ENCODE measurements at regions not wholly inside any gene's neighbourhood (a gene's known extent, or its start where the extent isn't known, plus 50 kb on each side); places are given as distances from the start of the nearest gene placed in this dataset.

DNA sequence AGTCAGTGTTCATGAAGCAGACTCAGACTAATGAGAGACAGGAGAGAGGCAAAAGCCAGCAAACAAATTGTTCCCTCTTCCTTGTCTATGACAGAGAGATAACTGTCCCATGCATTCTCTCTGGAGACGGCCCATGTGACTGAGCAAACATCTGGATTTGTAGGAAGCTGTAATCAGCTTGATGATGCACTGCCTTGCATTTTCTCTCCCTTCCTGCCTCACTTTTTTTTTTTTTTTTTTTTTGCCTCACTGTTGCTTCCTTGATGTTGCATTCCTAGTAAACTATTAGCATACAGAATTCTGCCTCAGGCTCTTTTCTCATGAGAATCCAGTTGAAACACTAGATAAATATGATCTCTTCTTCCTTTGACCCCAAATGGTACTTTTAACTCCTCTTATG, 134.5 kb downstream of the HHIPL2 start:
- TF ChIP-seq EGR1 (IDR thresholded peaks at IDR 0.05; ENCODE audit: borderline replicate concordance, low read depth, low read length): no peak
- TF ChIP-seq, protein P1, sequence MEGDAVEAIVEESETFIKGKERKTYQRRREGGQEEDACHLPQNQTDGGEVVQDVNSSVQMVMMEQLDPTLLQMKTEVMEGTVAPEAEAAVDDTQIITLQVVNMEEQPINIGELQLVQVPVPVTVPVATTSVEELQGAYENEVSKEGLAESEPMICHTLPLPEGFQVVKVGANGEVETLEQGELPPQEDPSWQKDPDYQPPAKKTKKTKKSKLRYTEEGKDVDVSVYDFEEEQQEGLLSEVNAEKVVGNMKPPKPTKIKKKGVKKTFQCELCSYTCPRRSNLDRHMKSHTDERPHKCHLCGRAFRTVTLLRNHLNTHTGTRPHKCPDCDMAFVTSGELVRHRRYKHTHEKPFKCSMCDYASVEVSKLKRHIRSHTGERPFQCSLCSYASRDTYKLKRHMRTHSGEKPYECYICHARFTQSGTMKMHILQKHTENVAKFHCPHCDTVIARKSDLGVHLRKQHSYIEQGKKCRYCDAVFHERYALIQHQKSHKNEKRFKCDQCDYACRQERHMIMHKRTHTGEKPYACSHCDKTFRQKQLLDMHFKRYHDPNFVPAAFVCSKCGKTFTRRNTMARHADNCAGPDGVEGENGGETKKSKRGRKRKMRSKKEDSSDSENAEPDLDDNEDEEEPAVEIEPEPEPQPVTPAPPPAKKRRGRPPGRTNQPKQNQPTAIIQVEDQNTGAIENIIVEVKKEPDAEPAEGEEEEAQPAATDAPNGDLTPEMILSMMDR (IDR thresholded peaks at IDR 0.05; ENCODE audit: control extremely low read depth in 1 of 3, insufficient read depth in 1 of 3, low read depth in 1 of 3, low read length in 3 of 3): no peak
- no peak for TF ChIP-seq MAFK (IDR thresholded peaks at IDR 0.05; ENCODE audit: low read depth, low read length)
- no peak for TF ChIP-seq JUN (IDR thresholded peaks at IDR 0.05; ENCODE audit: low read depth, low read length)
- TF ChIP-seq TAF1 (IDR thresholded peaks at IDR 0.05; ENCODE audit: low read depth, low read length): no peak
- no peak for TF ChIP-seq SUZ12 (IDR thresholded peaks at IDR 0.05; ENCODE audit: low read length)
- TF ChIP-seq RFX5 (IDR thresholded peaks at IDR 0.05; ENCODE audit: borderline replicate concordance, low read depth, low read length): no peak
- no peak for TF ChIP-seq SIN3A (conservative IDR thresholded peaks at IDR 0.05 in 1 of 2, IDR thresholded peaks at IDR 0.05 in 1 of 2; ENCODE audit: low read depth in 1 of 2, low read length in 2 of 2)

Measured in H1 (cell line).